Testis (tissue), 2 donors: ENCODE measurements at regions not wholly inside any gene's neighbourhood (a gene's known extent, or its start where the extent isn't known, plus 50 kb on each side); places are given as distances from the start of the nearest gene placed in this dataset.

Source experiments
- CTCF ChIP-seq, 3 experiments: fragments of 450-650 bp in 2 of 3; fragments of 200-600 bp in 1 of 3; sonication (generic) in 1 of 3; IDR thresholded peaks; one replicate each; pipeline ENCODE4 v1.5.1; 2016 to 2019; ENCODE audit warnings: antibody characterized with exemption in 3 of 3, mild to moderate bottlenecking in 2 of 3, moderate library complexity in 1 of 3
- POLR2A ChIP-seq: fragments of 450-650 bp; IDR thresholded peaks from one replicate; pipeline ENCODE4 v1.6.1; 2017; ENCODE audit warnings: antibody characterized with exemption, mild to moderate bottlenecking, moderate library complexity

DNA sequence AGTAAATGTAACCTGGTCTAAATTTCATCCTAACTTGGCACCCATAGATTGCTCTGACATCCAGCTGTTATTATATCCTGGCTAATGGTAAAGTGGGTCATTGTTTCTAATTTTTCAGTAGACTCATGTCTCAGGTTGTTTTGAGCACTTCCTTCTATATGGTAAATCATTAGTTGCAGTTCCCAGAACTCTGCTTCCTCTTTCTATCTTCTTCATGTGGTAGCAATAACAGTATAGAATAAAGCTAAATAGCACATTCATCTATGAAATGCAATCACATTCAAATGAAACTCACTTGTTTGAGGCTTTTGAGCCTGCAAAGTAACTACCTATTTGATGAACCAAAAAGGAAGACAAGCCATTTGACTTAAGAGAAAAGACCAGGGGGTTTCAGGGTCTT lies 65.1 kb upstream of the GZMB start:
- TF ChIP-seq CTCF (IDR thresholded peaks at IDR 0.05), result no peak
- no peak for TF ChIP-seq POLR2A
